Smooth muscle cell (in vitro differentiated cells): ENCODE measurements at regions not wholly inside any gene's neighbourhood (a gene's known extent, or its start where the extent isn't known, plus 50 kb on each side); places are given as distances from the start of the nearest gene placed in this dataset.

ENCODE experiments used
- DNase-seq: peaks from one replicate; lab custom pipeline; 2025; ENCODE audit not compliant: unreplicated experiment; lab: John Stamatoyannopoulos, UW
- H2AFZ ChIP-seq: fragments of 200-600 bp; sonication (generic); 2 replicates; pipeline ENCODE4 v1.6.0; 2016; ENCODE audit warnings: antibody characterized with exemption, low read depth, mild to moderate bottlenecking
- H3F3A ChIP-seq: fragments of 200-600 bp; sonication (generic); 2 replicates; pipeline ENCODE4 v1.6.0; 2017; ENCODE audit warnings: antibody characterized with exemption, low read depth
- H3K27ac ChIP-seq: fragments of 200-600 bp; sonication (generic); 2 replicates; pipeline ENCODE4 v1.5.1; 2016; ENCODE audit warnings: low read depth, mild to moderate bottlenecking
- H3K27me3 ChIP-seq: fragments of 200-600 bp; sonication (generic); 2 replicates; pipeline ENCODE4 v1.6.1; 2016; ENCODE audit warnings: low read depth, mild to moderate bottlenecking
- H3K36me3 ChIP-seq: fragments of 200-600 bp; sonication (generic); 2 replicates; pipeline ENCODE4 v1.5.1; 2016; ENCODE audit warnings: low read depth
- H3K4me1 ChIP-seq: fragments of 200-600 bp; sonication (generic); 2 replicates; pipeline ENCODE4 v1.5.1; 2016; ENCODE audit warnings: low read depth
- H3K4me2 ChIP-seq: fragments of 200-600 bp; sonication (generic); 2 replicates; pipeline ENCODE4 v1.6.0; 2016; ENCODE audit warnings: mild to moderate bottlenecking
- H3K4me3 ChIP-seq: fragments of 200-600 bp; sonication (generic); 2 replicates; pipeline ENCODE4 v1.5.1; 2016; ENCODE audit warnings: mild to moderate bottlenecking
- H3K79me2 ChIP-seq: fragments of 200-600 bp; sonication (generic); 2 replicates; pipeline ENCODE4 v1.6.0; 2016; ENCODE audit warnings: low read depth, mild to moderate bottlenecking
- H3K9ac ChIP-seq: fragments of 200-600 bp; sonication (generic); 2 replicates; pipeline ENCODE4 v1.6.0; 2016; ENCODE audit warnings: low read depth
- H3K9me3 ChIP-seq: fragments of 200-600 bp; sonication (generic); replicated peaks from 2 replicates; pipeline ENCODE4 v1.5.1; 2016; ENCODE audit warnings: low read depth
- H4K20me1 ChIP-seq: fragments of 200-600 bp; sonication (generic); 2 replicates; pipeline ENCODE4 v1.6.0; 2016; ENCODE audit warnings: low read depth
- CTCF ChIP-seq: fragments of 200-600 bp; sonication (generic); IDR thresholded peaks from 2 replicates; pipeline ENCODE4 v1.5.1; 2017; ENCODE audit warnings: borderline replicate concordance, mild to moderate bottlenecking, antibody characterized with exemption; ENCODE audit not compliant: insufficient read depth, poor library complexity, severe bottlenecking
- WGBS: methylation state at CpG from one replicate; pipeline ENCODE4 v1.1.7; 2016; ENCODE audit warnings: low lambda C conversion rate; 5-methylcytosine and 5-hydroxymethylcytosine counted together

- TF ChIP-seq CTCF, result no peak
- no peaks in the 10 kb centered on the region for H4K20me1 ChIP-seq
- H3K27me3 ChIP-seq, result no peaks in the 10 kb centered on the region
- no peak overlapping the region for H3K27ac ChIP-seq
- WGBS, result 80% methylated on average over 4 of the region's 4 CpGs
- H3K4me1 ChIP-seq, result no peaks in the 10 kb centered on the region
- no peaks in the 10 kb centered on the region for H3F3A ChIP-seq
- no peak overlapping the region for H3K4me3 ChIP-seq
- H3K9ac ChIP-seq, result no peak overlapping the region
- no peak overlapping the region for H2AFZ ChIP-seq
- no peak overlapping the region for H3K4me2 ChIP-seq
- no peaks in the 10 kb centered on the region for H3K36me3 ChIP-seq
- H3K79me2 ChIP-seq, result no peaks in the 10 kb centered on the region
- H3K9me3 ChIP-seq, result no peaks in the 10 kb centered on the region
- DNase-seq, result no peak
These were observed 160.8 kb upstream of the LRIG1 start for GRCh38 chr3:66661628-66662027.

DNA sequence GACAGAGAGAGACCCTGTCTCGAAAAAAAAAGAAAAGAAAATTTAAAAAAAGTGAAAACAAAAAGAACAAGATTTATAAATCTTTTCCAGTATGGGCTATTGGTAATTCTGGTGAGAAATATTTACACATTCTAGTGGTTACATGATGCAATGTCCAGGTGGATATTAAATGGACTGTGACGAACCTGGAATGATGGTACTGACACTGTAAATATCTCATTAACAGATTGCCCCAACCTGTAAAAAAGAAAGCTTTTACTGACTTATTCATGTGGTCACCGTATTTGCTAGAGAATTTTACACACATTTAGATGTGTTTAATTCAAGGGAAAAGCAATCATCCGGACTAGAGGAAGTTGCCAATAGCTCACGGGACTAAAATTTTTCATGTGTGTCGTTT, 162.1 kb upstream of the LRIG1 start:
- no peaks in the 10 kb centered on the region for H3K27me3 ChIP-seq
- no peaks in the 10 kb centered on the region for H4K20me1 ChIP-seq
- H2AFZ ChIP-seq, result no peak overlapping the region
- H3F3A ChIP-seq, result no peaks in the 10 kb centered on the region
- H3K36me3 ChIP-seq, result no peaks in the 10 kb centered on the region
- TF ChIP-seq CTCF, result no peak
- no peaks in the 10 kb centered on the region for H3K4me1 ChIP-seq
- 91% methylated on average over 6 of the region's 6 CpGs for WGBS
- H3K9me3 ChIP-seq, result no peaks in the 10 kb centered on the region
- H3K4me2 ChIP-seq, result no peak overlapping the region
- no peak overlapping the region for H3K27ac ChIP-seq
- no peak for DNase-seq
- H3K4me3 ChIP-seq, result no peak overlapping the region
- no peaks in the 10 kb centered on the region for H3K79me2 ChIP-seq
- no peak overlapping the region for H3K9ac ChIP-seq

- no peak overlapping the region for H3K4me3 ChIP-seq
- DNase-seq, result no peak
- no peak for TF ChIP-seq CTCF
- no peaks in the 10 kb centered on the region for H3K36me3 ChIP-seq
- H3K27me3 ChIP-seq, result no peaks in the 10 kb centered on the region
- WGBS, result 95% methylated on average over 5 of the region's 5 CpGs
- no peak overlapping the region for H3K27ac ChIP-seq
- no peaks in the 10 kb centered on the region for H3K4me1 ChIP-seq
- H2AFZ ChIP-seq, result no peak overlapping the region
- H3K4me2 ChIP-seq, result no peak overlapping the region
- H3K79me2 ChIP-seq, result no peaks in the 10 kb centered on the region
- H3K9ac ChIP-seq, result no peak overlapping the region
- no peaks in the 10 kb centered on the region for H3K9me3 ChIP-seq
- no peaks in the 10 kb centered on the region for H3F3A ChIP-seq
- no peaks in the 10 kb centered on the region for H4K20me1 ChIP-seq
These were observed 164.3 kb upstream of the LRIG1 start for GRCh38 chr3:66665021-66665695.

- Histone ChIP-seq H3K9me3 (no peaks in the 10 kb centered on the region), H4K20me1 (no peaks in the 10 kb centered on the region), H3K27ac (no peak overlapping the region), H3F3A (no peaks in the 10 kb centered on the region), H3K27me3 (no peaks in the 10 kb centered on the region), H3K9ac (no peak overlapping the region), H3K4me2 (no peak overlapping the region), H3K4me3 (no peak overlapping the region), H2AFZ (no peak overlapping the region), H3K79me2 (no peaks in the 10 kb centered on the region), H3K4me1 (no peaks in the 10 kb centered on the region), H3K36me3 (no peaks in the 10 kb centered on the region)
- DNase-seq, result no peak
- no peak for TF ChIP-seq CTCF
These were observed 165.5 kb upstream of the LRIG1 start for GRCh38 chr3:66666362-66666761.
